Left kidney (tissue), 1 donor: ENCODE measurements at regions not wholly inside any gene's neighbourhood (a gene's known extent, or its start where the extent isn't known, plus 50 kb on each side); places are given as distances from the start of the nearest gene placed in this dataset.

Source experiments
- DNase-seq: peaks from one replicate; pipeline ENCODE4 v3.0.0-alpha.2; 2013

DNA sequence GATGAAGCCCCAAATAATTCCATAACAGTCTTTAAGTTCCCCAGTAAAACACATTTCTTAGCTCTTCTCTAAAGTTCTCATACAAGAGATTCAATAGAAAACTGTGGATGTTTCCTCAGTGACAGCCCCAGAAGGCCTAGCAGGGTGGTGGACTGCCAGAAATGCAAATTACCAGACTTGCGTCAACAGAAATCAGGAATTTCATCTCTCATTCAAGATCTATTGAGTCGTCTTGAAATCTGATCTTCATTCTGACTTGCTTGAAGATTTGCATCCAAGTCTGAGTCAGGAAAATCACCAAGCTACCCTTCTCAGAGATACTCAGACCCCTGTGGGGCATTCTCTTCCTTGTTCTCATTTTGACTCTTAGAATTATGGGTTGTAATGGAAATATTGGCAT lies 68.9 kb upstream of the NDP start:
- DNase-seq, result no peak

DNA sequence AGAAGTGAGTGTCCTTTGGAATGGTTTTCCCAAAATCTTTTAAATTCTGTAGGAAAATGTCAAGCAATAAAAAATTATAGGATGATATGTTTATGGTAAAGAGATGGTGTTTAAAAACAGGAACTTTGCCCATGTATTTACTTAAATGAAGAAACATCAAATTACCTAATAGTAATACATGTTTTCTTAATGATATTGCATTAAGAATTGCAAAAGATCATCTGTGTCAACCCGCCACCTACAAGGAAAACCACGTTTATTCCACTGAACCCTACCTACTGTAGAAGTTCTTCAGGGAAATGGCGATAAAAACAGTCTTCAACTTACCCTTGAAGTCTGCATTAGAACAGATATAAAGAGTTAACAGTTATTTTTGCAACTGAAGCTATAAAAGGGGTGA lies 67.2 kb upstream of the NDP start:
- no peak for DNase-seq

DNA sequence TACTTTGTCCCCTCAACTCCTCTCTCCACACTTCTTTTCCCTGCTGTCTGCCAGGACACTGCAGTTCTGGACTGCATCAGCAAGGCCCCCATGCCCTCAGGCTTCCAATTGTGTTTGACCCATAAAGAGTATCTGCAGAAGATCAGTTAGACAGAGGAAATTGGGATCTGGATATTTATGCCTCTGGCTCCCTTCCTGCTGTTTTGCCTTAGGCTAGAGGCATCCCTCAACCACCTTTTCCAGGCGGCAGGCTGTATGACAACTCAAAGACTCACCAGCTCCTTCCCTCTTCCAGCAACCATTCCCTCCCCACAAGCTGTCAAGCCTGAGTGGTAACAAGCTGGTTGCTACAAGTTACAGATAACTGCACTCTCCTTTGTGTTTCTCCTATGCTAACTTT lies 66.4 kb upstream of the NDP start:
- no peak for DNase-seq

DNA sequence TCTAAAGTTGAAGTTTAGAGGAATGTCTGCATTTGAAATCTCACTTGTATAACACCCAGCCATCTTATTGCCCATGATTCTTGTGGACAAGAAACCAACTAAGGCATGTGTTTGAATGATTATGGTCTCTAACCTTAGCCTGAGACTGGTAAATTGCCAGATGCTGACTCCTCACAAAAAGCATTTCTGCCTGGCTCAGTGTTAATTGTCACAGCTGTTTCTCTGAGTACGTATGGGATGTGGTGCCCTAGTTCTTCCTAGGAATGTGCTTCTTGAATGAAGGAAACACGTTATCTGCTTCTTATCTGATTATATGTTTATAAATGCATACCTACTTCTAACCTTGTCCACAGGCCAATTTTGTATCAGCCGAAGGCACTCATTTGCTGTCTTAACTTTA lies 63.1 kb upstream of the NDP start:
- DNase-seq, result no peak

DNA sequence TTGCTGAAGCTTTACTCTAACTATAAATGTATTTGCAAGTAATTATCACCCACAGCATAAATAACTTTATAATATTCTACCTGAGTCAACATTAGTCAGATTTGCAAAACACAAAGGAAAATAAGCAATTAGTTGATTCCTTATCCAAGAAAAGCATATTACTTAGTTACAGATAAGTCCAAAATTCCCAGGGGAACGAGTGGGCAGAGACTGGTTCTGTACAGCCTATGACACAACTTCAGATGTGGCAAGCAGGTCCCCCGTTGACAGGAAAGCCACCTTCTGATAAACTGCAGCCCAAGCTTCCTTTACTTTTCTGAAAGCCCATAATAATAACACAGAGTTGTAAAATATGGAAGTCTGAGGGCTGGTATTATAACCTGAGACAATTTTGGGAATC lies 62.4 kb upstream of the NDP start:
- no peak for DNase-seq

DNA sequence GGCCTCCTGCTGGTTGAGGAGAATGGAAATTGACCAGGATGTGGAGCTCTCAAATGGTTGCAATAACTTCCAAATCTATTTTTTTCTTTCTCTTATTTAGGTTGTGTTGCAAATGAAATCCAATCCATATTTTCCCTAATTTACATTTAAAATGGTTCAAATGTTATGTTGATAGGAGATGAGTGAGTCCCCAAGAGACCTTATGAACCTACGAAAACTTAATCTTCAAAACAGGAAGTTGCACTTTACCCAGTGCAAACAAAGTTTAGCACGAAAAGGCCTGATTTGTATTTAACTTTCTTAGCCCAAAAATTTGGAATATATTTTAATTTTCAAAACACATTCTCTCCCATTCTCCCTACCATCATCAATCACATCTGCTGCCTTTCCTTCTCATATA lies 59.3 kb upstream of the NDP start:
- DNase-seq, result no peak

DNA sequence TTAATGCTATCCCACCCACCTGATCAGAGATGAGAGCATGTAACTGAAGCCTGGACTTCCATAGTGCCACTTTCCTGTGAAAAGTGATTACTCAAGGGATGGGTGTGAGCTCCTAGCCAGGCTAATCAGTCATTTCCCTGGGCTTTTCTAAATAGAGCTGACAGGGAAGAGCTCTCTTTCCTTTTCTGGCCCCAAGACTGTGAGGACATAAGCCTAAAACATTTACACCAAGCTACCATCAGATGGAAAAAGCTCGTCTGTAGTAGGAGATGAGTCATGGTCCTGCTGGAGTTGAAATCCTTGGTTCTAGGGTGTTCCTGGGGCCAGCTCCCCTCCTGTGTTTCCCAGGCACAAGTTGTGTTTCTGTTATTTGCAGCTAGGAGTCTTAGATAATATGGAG lies 52.4 kb upstream of the NDP start:
- DNase-seq, result no peak
